ENCODE measurements at regions not wholly inside any gene's neighbourhood (a gene's known extent, or its start where the extent isn't known, plus 50 kb on each side); places are given as distances from the start of the nearest gene placed in this dataset.

- BruUV-seq (replicated peaks), result no TSS peak
- intact Hi-C loops (cut with micrococcal nuclease) (no loop called here), in situ Hi-C loops (cut with MboI; ENCODE audit: low sequenced_read_pairs) (no loop called here), dilution Hi-C loops (cut with HindIII; ENCODE audit: low sequenced_read_pairs, unreplicated experiment) (no loop called here)
- Histone ChIP-seq H2BK5ac (ENCODE audit: low read depth, low read length, poor library complexity, severe bottlenecking) (no peak overlapping the region), H3K18ac (ENCODE audit: low read depth, low read length) (no peak overlapping the region), H3K9me1 (ENCODE audit: insufficient read depth, low read length) (no peaks in the 10 kb centered on the region), H3K27me3 (ENCODE audit: control insufficient read depth, insufficient read depth, low read length) (no peaks in the 10 kb centered on the region), H4K91ac (ENCODE audit: insufficient read depth, low read depth, low read length) (no peak overlapping the region), H3K79me1 (ENCODE audit: low read depth in 1 of 2, low read length in 2 of 2) (no peaks in the 10 kb centered on the region), H3K4ac (ENCODE audit: low read depth, low read length) (no peak overlapping the region), H2BK20ac (ENCODE audit: low read depth, low read length) (no peak overlapping the region), H2AK5ac (ENCODE audit: low read depth, low read length) (no peak overlapping the region), H4K8ac (ENCODE audit: low read depth in 2 of 2, low read length in 2 of 2) (no peak overlapping the region), H3K14ac (replicated peaks; ENCODE audit: low read depth, low read length) (no peak overlapping the region), H3K56ac (ENCODE audit: extremely low read depth, insufficient read depth, low read length) (no peak overlapping the region), H2AK9ac (replicated peaks; ENCODE audit: low read depth, low read length, poor library complexity) (no peak overlapping the region), H3K4me3 (ENCODE audit: insufficient read depth, low read depth, low read length) (no peak overlapping the region), H3K4me2 (ENCODE audit: low read depth, low read length) (no peak overlapping the region), H3K9ac (ENCODE audit: low read depth, low read length) (no peak overlapping the region), H2BK120ac (ENCODE audit: low read depth, low read length) (no peak overlapping the region), H3K9me3 (ENCODE audit: control insufficient read depth, insufficient read depth, low read length) (no peaks in the 10 kb centered on the region), H4K5ac (ENCODE audit: low read depth, low read length) (no peak overlapping the region), H3K4me1 (ENCODE audit: control insufficient read depth, insufficient read depth, low read length) (no peaks in the 10 kb centered on the region), H3K36me3 (ENCODE audit: control insufficient read depth, insufficient read depth, low read length) (no peaks in the 10 kb centered on the region), H3K27ac (ENCODE audit: insufficient read depth, low read length) (no peak overlapping the region), H2AFZ (replicated peaks; ENCODE audit: low read length, poor library complexity) (no peak overlapping the region), H4K20me1 (ENCODE audit: insufficient read depth, low read length) (no peaks in the 10 kb centered on the region), H2BK15ac (ENCODE audit: low read depth, low read length) (no peak overlapping the region), H3K23ac (ENCODE audit: low read depth, low read length) (no peak overlapping the region)
- ATAC-seq (ENCODE audit: low read depth), result no peak
- WGBS, 2 experiments (ENCODE audit: extremely low coverage in 2 of 2, insufficient read length in 1 of 2), result 10% methylated on average over 2 of the region's 2 CpGs; no CpG with 5 or more reads in 1 of the 2 experiments
- TF ChIP-seq RCOR1 (IDR thresholded peaks at IDR 0.05; ENCODE audit: insufficient replicate concordance, low read length), result no peak
- no peak for TF ChIP-seq CTCF (conservative IDR thresholded peaks at IDR 0.05; ENCODE audit: low read depth, low read length)
- TF ChIP-seq RFX5 (IDR thresholded peaks at IDR 0.05; ENCODE audit: low read depth, low read length), result no peak
- no peak for TF ChIP-seq RAD21 (IDR thresholded peaks at IDR 0.05; ENCODE audit: low read length)
- TF ChIP-seq NFE2L2 (IDR thresholded peaks at IDR 0.05; ENCODE audit: low read depth, low read length), result no peak
- no peak for TF ChIP-seq CHD1 (IDR thresholded peaks at IDR 0.05; ENCODE audit: low read depth, low read length)
- TF ChIP-seq MAZ (IDR thresholded peaks at IDR 0.05; ENCODE audit: borderline replicate concordance, low read depth, low read length), result no peak
- TF ChIP-seq MAFK (IDR thresholded peaks at IDR 0.05; ENCODE audit: low read depth, low read length), result no peak
- TF ChIP-seq SMC3 (IDR thresholded peaks at IDR 0.05; ENCODE audit: low read depth, low read length), result no peak
- ChIA-PET POLR2A (ENCODE audit: unreplicated experiment) (no interaction called here), CTCF (no interaction called here)
- DNase-seq, result no peak
Measured at GRCh38 chr14:38758661-38759060, 344.4 kb downstream of the SEC23A start.
